ENCODE measurements at regions not wholly inside any gene's neighbourhood (a gene's known extent, or its start where the extent isn't known, plus 50 kb on each side); places are given as distances from the start of the nearest gene placed in this dataset.

DNA sequence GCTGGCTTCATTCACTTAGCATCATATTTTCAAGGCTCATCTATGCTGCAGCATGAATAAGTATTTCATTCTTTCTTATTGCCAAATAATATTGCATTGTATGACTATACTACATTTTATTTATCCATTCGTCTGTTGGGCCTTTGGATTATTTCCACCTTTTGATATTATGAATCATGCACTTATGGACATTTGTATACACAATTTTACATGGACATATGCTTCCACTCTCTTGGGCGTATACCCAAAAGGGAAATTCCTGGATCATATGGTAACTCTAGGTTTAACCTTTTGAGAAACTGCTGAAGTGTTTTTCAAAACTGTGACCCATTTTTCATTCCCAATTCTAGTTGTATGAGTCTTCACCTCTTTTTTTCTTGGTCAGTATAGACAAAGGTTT, 80.3 kb upstream of the GNAI1 start:
- no peaks in the 10 kb centered on the region for H3K79me2 ChIP-seq (ENCODE audit: low read length)
- H3K9me3 ChIP-seq (replicated peaks; ENCODE audit: insufficient read depth, low read length): no peaks in the 10 kb centered on the region
- TF ChIP-seq EZH2phosphoT487 (IDR thresholded peaks at IDR 0.05; ENCODE audit: low read length) (no peak), EZH2 (optimal IDR thresholded peaks at IDR 0.05; ENCODE audit: low read depth, low read length) (no peak)
- TF ChIP-seq, protein P1, sequence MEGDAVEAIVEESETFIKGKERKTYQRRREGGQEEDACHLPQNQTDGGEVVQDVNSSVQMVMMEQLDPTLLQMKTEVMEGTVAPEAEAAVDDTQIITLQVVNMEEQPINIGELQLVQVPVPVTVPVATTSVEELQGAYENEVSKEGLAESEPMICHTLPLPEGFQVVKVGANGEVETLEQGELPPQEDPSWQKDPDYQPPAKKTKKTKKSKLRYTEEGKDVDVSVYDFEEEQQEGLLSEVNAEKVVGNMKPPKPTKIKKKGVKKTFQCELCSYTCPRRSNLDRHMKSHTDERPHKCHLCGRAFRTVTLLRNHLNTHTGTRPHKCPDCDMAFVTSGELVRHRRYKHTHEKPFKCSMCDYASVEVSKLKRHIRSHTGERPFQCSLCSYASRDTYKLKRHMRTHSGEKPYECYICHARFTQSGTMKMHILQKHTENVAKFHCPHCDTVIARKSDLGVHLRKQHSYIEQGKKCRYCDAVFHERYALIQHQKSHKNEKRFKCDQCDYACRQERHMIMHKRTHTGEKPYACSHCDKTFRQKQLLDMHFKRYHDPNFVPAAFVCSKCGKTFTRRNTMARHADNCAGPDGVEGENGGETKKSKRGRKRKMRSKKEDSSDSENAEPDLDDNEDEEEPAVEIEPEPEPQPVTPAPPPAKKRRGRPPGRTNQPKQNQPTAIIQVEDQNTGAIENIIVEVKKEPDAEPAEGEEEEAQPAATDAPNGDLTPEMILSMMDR (IDR thresholded peaks at IDR 0.05; ENCODE audit: low read length): no peak
- no peak overlapping the region for H2AFZ ChIP-seq (ENCODE audit: low read length)
- H3K4me1 ChIP-seq (ENCODE audit: low read length): no peaks in the 10 kb centered on the region
- H3F3A ChIP-seq (ENCODE audit: insufficient read depth, low read length): no peaks in the 10 kb centered on the region
- no peak overlapping the region for H3K9ac ChIP-seq (ENCODE audit: low read length)
- H3K27ac ChIP-seq (ENCODE audit: low read length): no peak overlapping the region
- H3K4me2 ChIP-seq (ENCODE audit: low read depth, low read length): no peak overlapping the region
- no peak overlapping the region for H3K4me3 ChIP-seq (ENCODE audit: low read length)
- H3K9me2 ChIP-seq (replicated peaks; ENCODE audit: insufficient read depth, low read length): no peaks in the 10 kb centered on the region
- no peaks in the 10 kb centered on the region for H4K20me1 ChIP-seq (ENCODE audit: insufficient read depth, low read length)
- no peaks in the 10 kb centered on the region for H3K27me3 ChIP-seq (replicated peaks; ENCODE audit: insufficient read depth, low read length)
- no peak for DNase-seq
- H3K36me3 ChIP-seq (replicated peaks; ENCODE audit: insufficient read depth, low read length): no peaks in the 10 kb centered on the region

DNA sequence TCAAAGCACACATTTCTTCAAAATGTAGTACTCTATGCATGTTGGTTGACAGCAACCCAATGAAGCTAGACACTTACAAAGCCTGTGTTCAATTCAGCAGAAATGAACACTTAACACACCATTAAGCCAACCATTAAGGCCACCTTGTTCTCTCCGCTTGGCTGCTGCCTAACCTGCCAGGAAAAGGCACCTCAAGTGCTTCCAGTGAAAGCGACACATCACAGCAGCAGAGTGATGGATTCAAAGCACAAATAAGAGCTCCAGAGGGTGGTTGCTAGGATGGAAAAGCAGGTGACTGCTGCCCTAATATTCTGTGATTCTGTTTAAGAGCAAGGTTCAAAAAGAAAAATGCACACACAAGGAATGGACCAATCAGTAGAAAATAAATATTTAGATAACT, 81.5 kb upstream of the GNAI1 start:
- Histone ChIP-seq H3K4me3 (ENCODE audit: low read length) (no peak overlapping the region), H3K36me3 (replicated peaks; ENCODE audit: insufficient read depth, low read length) (no peaks in the 10 kb centered on the region), H3K9me2 (replicated peaks; ENCODE audit: insufficient read depth, low read length) (no peaks in the 10 kb centered on the region), H3K4me2 (ENCODE audit: low read depth, low read length) (no peak overlapping the region), H3F3A (ENCODE audit: insufficient read depth, low read length) (no peaks in the 10 kb centered on the region), H3K9me3 (replicated peaks; ENCODE audit: insufficient read depth, low read length) (no peaks in the 10 kb centered on the region), H3K27me3 (replicated peaks; ENCODE audit: insufficient read depth, low read length) (no peaks in the 10 kb centered on the region), H3K79me2 (ENCODE audit: low read length) (no peaks in the 10 kb centered on the region), H3K27ac (ENCODE audit: low read length) (no peak overlapping the region), H3K4me1 (ENCODE audit: low read length) (no peaks in the 10 kb centered on the region), H3K9ac (ENCODE audit: low read length) (no peak overlapping the region), H4K20me1 (ENCODE audit: insufficient read depth, low read length) (no peaks in the 10 kb centered on the region), H2AFZ (ENCODE audit: low read length) (no peak overlapping the region)
- TF ChIP-seq EZH2 (optimal IDR thresholded peaks at IDR 0.05; ENCODE audit: low read depth, low read length) (no peak), EZH2phosphoT487 (IDR thresholded peaks at IDR 0.05; ENCODE audit: low read length) (no peak)
- TF ChIP-seq, protein P1 (IDR thresholded peaks at IDR 0.05; ENCODE audit: low read length): no peak
- no peak for DNase-seq

DNA sequence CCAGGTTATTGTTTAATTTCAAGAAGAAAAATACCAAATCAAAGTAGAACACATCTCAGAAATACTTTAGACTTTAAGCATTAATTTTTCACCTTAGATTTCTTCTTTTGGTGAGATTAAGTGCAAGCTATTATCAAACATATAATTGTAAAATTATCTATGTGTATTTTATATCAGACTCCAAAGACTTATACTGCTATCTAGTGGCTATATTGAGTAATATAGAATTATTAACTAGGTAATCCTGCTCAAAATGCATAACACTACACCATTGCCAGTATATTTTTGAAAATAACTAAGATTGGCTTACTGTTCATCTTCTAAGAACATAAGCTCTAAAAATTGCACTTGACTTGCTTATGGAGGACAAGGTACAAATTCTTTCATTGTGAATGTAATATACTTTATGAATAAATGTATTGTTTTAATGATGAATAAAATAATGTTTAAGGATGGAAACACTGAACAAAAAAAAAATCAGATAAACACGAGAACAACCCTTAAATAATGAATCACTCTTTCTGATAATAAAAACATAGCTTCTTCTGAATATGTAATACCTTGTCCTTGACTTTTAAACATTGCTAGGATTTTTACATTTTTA, 86.7 kb upstream of the GNAI1 start:
- Histone ChIP-seq H3K9ac (ENCODE audit: low read length) (no peak overlapping the region), H3K9me2 (replicated peaks; ENCODE audit: insufficient read depth, low read length) (no peaks in the 10 kb centered on the region), H3K4me2 (ENCODE audit: low read depth, low read length) (no peak overlapping the region), H3F3A (ENCODE audit: insufficient read depth, low read length) (no peaks in the 10 kb centered on the region), H3K27me3 (replicated peaks; ENCODE audit: insufficient read depth, low read length) (no peaks in the 10 kb centered on the region), H3K79me2 (ENCODE audit: low read length) (no peaks in the 10 kb centered on the region), H3K4me1 (ENCODE audit: low read length) (no peaks in the 10 kb centered on the region), H3K4me3 (ENCODE audit: low read length) (no peak overlapping the region), H3K36me3 (replicated peaks; ENCODE audit: insufficient read depth, low read length) (no peaks in the 10 kb centered on the region), H3K27ac (ENCODE audit: low read length) (no peak overlapping the region), H4K20me1 (ENCODE audit: insufficient read depth, low read length) (no peaks in the 10 kb centered on the region), H3K9me3 (replicated peaks; ENCODE audit: insufficient read depth, low read length) (no peaks in the 10 kb centered on the region), H2AFZ (ENCODE audit: low read length) (no peak overlapping the region)
- peak; percentile 22 for DNase-seq
- no peak for TF ChIP-seq EZH2 (optimal IDR thresholded peaks at IDR 0.05; ENCODE audit: low read depth, low read length)
- TF ChIP-seq, protein P1 (IDR thresholded peaks at IDR 0.05; ENCODE audit: low read length): peak; percentile 37
